GM12873 (cell line): ENCODE measurements at regions not wholly inside any gene's neighbourhood (a gene's known extent, or its start where the extent isn't known, plus 50 kb on each side); places are given as distances from the start of the nearest gene placed in this dataset.

ENCODE experiments used
- TF ChIP-seq, protein P1 (sequence below): IDR thresholded peaks from 2 replicates; pipeline ENCODE4 v1.5.1; 2012; ENCODE audit warnings: low read depth, mild to moderate bottlenecking, moderate library complexity, low read length, control low read depth; ENCODE audit not compliant: insufficient read depth; ENCODE audit errors: missing control alignments

- TF ChIP-seq, protein P1, sequence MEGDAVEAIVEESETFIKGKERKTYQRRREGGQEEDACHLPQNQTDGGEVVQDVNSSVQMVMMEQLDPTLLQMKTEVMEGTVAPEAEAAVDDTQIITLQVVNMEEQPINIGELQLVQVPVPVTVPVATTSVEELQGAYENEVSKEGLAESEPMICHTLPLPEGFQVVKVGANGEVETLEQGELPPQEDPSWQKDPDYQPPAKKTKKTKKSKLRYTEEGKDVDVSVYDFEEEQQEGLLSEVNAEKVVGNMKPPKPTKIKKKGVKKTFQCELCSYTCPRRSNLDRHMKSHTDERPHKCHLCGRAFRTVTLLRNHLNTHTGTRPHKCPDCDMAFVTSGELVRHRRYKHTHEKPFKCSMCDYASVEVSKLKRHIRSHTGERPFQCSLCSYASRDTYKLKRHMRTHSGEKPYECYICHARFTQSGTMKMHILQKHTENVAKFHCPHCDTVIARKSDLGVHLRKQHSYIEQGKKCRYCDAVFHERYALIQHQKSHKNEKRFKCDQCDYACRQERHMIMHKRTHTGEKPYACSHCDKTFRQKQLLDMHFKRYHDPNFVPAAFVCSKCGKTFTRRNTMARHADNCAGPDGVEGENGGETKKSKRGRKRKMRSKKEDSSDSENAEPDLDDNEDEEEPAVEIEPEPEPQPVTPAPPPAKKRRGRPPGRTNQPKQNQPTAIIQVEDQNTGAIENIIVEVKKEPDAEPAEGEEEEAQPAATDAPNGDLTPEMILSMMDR = no peak
Observed at GRCh38 chr7:46607176-46607575, 686.1 kb upstream of the IGFBP3 start.

- TF ChIP-seq, protein P1 = no peak
Observed at GRCh38 chr7:46606761-46607160, 685.7 kb upstream of the IGFBP3 start.

GRCh38 chr7:46604241-46604661 lies 683.2 kb upstream of the IGFBP3 start:
- TF ChIP-seq, protein P1 = no peak

- TF ChIP-seq, protein P1 = no peak
Observed at GRCh38 chr7:46603780-46604179, 682.7 kb upstream of the IGFBP3 start.

DNA sequence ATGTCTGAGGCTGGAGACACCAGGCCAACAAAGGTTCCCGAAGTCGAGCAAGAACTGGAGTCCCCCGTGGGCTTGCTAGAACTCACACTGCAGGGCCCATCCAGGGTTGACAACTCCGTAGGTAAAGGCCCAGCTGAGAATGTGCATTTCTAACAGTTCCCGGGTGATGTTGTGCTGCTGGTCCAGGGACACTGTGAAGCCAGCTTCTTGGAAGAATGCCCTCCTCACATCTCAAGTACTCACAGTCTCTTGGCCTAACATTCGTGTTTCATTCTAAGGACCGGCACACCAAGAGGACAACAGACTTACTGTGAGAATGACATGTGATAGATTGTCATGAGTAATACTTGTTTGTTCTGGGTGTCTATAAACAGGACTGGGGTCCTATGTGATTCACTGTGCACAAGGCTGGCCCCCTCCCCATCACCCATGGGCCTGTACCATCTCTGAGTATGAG lies 682.3 kb upstream of the IGFBP3 start:
- TF ChIP-seq, protein P1 = no peak

- TF ChIP-seq, protein P1 = no peak
Observed at GRCh38 chr7:46600340-46600739, 679.3 kb upstream of the IGFBP3 start.

DNA sequence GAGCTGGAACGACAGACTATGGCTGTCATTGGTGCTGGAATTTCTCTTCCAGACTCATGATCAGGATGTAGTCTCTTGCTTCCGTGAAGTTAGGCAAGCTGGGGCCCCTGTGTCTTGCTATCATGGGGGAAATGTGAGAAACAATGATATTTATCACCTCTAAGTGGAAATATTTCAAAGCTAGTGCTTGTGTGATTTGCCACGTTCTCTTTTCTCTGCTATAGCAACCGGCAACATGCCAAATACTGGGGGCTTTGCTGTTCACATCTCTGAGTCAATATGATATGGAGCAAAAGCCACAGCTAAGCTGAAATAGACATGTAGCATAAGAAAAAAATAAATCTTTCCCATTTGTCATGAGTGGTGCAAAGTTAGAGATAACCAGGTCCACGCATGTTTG lies 668.2 kb upstream of the IGFBP3 start:
- TF ChIP-seq, protein P1 = no peak
